ENCODE measurements at regions not wholly inside any gene's neighbourhood (a gene's known extent, or its start where the extent isn't known, plus 50 kb on each side); places are given as distances from the start of the nearest gene placed in this dataset.

GRCh38 chr15:35979608-35980007 lies 433.6 kb upstream of the DPH6 start:
- no peaks in the 10 kb centered on the region for H3K9me3 Mint-ChIP-seq
- DNase-seq (no peak), ATAC-seq (no peak)
- H3K27ac Mint-ChIP-seq: no peak overlapping the region
- H3K27me3 Mint-ChIP-seq: no peaks in the 10 kb centered on the region
- no peaks in the 10 kb centered on the region for H3K4me1 Mint-ChIP-seq
- H3K4me3 Mint-ChIP-seq: no peak overlapping the region
- H3K36me3 Mint-ChIP-seq (ENCODE audit: low read depth): no peaks in the 10 kb centered on the region

DNA sequence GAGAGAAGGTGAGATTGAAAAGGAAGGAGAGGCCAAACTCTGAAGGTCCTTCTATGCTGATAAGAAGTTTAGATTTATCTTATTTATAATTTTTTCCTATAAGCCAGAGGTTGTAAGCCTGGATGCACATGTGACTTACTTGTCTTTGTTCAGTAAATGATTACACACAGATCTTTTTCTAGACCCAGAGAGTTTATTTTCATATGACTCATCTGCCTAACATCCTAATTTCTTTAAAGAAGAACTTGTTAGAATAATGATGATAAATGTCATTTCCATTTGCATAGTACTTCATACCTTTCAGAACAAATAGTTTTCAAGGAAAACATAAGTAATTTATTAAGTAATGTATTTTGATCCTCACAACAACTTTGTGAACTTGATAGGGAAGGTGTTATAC lies 434.8 kb upstream of the DPH6 start:
- ATAC-seq (no peak), DNase-seq (no peak)
- Mint-ChIP-seq H3K27me3 (no peaks in the 10 kb centered on the region), H3K9me3 (no peaks in the 10 kb centered on the region), H3K4me3 (no peak overlapping the region), H3K4me1 (no peaks in the 10 kb centered on the region), H3K36me3 (ENCODE audit: low read depth) (no peaks in the 10 kb centered on the region), H3K27ac (no peak overlapping the region)

DNA sequence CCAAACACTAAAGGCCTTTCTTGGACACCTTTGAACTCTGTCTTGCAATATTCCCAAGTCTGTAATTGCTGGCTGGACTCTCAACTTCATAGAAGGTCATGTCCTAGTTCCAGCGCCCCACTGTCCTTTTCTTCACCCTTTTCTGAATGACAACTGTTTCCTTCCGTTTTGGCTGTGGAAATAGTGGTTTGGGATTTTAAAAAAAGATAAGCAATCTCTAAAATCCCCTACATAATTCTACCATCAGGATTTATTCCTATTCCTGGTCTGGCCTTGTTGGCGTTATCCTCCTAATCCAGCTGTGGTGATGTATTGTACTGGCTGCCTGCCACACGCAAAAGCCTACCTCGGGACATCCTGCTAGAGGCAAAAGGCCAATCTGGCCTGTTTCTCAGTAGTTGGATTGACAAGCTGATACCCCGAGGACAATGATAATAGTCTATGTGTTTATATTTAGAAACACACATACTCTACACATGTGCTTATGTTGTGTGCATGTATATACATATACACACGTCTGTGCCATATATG lies 440.3 kb upstream of the DPH6 start:
- no peaks in the 10 kb centered on the region for H3K27me3 Mint-ChIP-seq
- no peaks in the 10 kb centered on the region for H3K4me1 Mint-ChIP-seq
- H3K36me3 Mint-ChIP-seq (ENCODE audit: low read depth): no peaks in the 10 kb centered on the region
- peaks cover 4% of the 10 kb centered on the region for H3K9me3 Mint-ChIP-seq
- DNase-seq (no peak), ATAC-seq (no peak)
- no peak overlapping the region for H3K27ac Mint-ChIP-seq
- H3K4me3 Mint-ChIP-seq: no peak overlapping the region

DNA sequence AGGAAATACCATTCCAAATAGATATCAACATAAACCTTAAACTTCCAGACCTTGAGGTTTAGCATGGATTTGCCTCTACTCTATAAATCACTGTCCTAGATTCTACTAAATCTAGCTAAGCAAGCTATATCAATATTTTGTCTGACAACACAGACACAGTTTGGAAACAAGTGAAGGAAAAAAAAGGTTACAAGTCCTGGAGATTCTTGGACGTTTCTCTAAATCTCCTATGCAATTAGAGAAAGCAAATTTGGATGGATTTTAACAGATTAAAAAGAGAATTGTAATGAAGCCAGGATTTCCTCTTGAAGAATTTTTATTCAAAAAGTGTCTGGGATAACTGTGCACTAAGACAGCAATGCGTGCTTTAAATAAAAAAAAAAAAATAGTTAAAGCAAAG lies 441.1 kb upstream of the DPH6 start:
- no peak for ATAC-seq
- no peak overlapping the region for H3K4me3 Mint-ChIP-seq
- H3K36me3 Mint-ChIP-seq (ENCODE audit: low read depth): no peaks in the 10 kb centered on the region
- no peaks in the 10 kb centered on the region for H3K4me1 Mint-ChIP-seq
- DNase-seq: no peak
- H3K27me3 Mint-ChIP-seq: no peaks in the 10 kb centered on the region
- no peak overlapping the region for H3K27ac Mint-ChIP-seq
- H3K9me3 Mint-ChIP-seq: peaks cover 4% of the 10 kb centered on the region

GRCh38 chr15:35991386-35991785 lies 445.4 kb upstream of the DPH6 start:
- Mint-ChIP-seq H3K27ac (no peak overlapping the region), H3K27me3 (no peaks in the 10 kb centered on the region), H3K36me3 (ENCODE audit: low read depth) (no peaks in the 10 kb centered on the region), H3K9me3 (peaks cover 10% of the 10 kb centered on the region), H3K4me3 (no peak overlapping the region), H3K4me1 (no peaks in the 10 kb centered on the region)
- ATAC-seq: no peak
- no peak for DNase-seq

- DNase-seq (no peak), ATAC-seq (no peak)
- H3K27me3 Mint-ChIP-seq: no peaks in the 10 kb centered on the region
- H3K4me1 Mint-ChIP-seq: no peaks in the 10 kb centered on the region
- peaks cover 10% of the 10 kb centered on the region for H3K9me3 Mint-ChIP-seq
- no peak overlapping the region for H3K4me3 Mint-ChIP-seq
- H3K27ac Mint-ChIP-seq: no peak overlapping the region
- H3K36me3 Mint-ChIP-seq (ENCODE audit: low read depth): no peaks in the 10 kb centered on the region
Observed at GRCh38 chr15:35992791-35993190, 446.8 kb upstream of the DPH6 start.

GRCh38 chr15:35993196-35993595 lies 447.2 kb upstream of the DPH6 start:
- Mint-ChIP-seq H3K4me1 (no peaks in the 10 kb centered on the region), H3K4me3 (no peak overlapping the region), H3K27ac (no peak overlapping the region), H3K9me3 (peaks cover 10% of the 10 kb centered on the region), H3K36me3 (ENCODE audit: low read depth) (no peaks in the 10 kb centered on the region), H3K27me3 (no peaks in the 10 kb centered on the region)
- ATAC-seq (no peak), DNase-seq (no peak)

GRCh38 chr15:35994876-35995275 lies 448.9 kb upstream of the DPH6 start:
- Mint-ChIP-seq H3K4me1 (no peaks in the 10 kb centered on the region), H3K36me3 (ENCODE audit: low read depth) (no peaks in the 10 kb centered on the region), H3K27me3 (no peaks in the 10 kb centered on the region), H3K4me3 (no peak overlapping the region), H3K9me3 (peaks cover 10% of the 10 kb centered on the region), H3K27ac (no peak overlapping the region)
- no peak for ATAC-seq
- no peak for DNase-seq

DNA sequence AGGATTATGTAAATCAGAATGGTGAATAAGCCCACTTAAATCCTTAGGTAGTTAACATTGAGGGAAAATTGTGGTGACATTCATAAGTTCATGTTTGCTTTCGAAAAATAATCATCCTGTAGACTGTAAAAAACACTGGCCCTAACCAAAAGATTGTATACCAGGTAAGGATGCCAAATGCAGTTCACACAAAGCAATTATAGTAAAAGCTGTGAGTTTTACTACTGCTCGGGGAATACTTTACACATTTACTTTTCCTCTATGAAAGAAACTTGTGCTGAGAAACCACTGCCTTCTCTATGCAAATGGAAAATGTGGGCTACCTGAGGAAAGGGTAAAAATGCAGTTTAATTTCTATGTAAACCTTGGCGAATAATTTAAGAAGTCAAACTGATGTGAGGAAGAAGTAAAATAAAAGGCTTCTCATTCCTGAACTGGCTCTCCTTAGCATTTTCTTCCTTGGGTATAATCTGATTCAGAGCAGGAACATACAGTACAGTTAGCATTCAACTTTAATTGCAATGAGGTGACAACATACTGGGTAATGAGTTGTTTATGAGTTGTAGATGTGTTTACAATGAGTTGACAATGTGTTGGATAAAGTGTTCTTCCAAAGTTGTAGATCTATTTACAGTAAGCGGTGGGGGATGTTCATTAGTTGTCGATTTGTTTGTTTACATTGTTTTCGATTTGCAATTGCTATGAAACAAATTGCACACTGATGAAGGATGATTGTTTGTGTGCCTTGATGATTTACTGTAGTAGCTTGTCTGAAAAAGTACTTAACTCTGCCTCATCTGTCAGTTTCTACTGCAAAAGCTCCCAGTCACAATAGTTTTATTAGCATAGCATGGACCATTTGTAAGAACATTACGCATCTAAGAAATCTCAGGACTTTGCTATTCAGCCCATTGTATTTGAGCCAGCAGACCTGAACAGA lies 453.0 kb upstream of the DPH6 start:
- no peak overlapping the region for H3K27ac Mint-ChIP-seq
- ATAC-seq (no peak), DNase-seq (no peak)
- peaks cover 6% of the 10 kb centered on the region for H3K9me3 Mint-ChIP-seq
- H3K4me3 Mint-ChIP-seq: no peak overlapping the region
- H3K27me3 Mint-ChIP-seq: peaks cover 2% of the 10 kb centered on the region
- no peaks in the 10 kb centered on the region for H3K4me1 Mint-ChIP-seq
- no peaks in the 10 kb centered on the region for H3K36me3 Mint-ChIP-seq (ENCODE audit: low read depth)

DNA sequence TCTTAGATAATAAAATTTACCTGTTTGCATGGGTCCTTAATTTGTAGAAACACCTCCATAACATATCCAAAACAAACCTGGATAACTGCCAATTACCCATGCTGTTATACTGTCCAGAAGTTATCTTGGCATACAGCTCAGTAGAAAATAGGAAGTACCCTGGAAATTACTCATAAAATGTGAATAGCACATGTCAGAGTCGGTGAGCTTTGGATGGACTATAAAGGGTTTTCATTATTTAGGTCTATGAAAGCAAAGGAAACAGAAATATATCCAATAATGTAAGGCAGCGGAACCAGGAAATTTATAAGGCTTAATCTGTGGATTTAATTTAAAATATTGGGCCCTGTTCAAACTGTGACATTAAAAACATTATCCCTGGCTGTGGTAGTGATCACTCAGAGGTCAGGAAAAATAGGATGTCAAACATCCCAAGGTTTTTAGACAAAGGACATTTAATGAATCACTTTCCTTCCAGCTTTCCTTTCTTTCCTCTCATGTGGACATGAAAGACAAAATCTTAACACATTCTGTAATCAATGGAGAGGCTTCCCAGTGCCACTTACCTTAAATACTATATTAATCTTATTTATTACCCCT lies 459.0 kb upstream of the DPH6 start:
- Mint-ChIP-seq H3K27me3 (peaks cover 2% of the 10 kb centered on the region), H3K9me3 (no peaks in the 10 kb centered on the region), H3K36me3 (ENCODE audit: low read depth) (no peaks in the 10 kb centered on the region), H3K4me1 (no peaks in the 10 kb centered on the region), H3K27ac (no peak overlapping the region), H3K4me3 (no peak overlapping the region)
- DNase-seq (no peak), ATAC-seq (no peak)

GRCh38 chr15:36005542-36005941 lies 459.6 kb upstream of the DPH6 start:
- Mint-ChIP-seq H3K36me3 (ENCODE audit: low read depth) (no peaks in the 10 kb centered on the region), H3K27ac (no peak overlapping the region)

DNA sequence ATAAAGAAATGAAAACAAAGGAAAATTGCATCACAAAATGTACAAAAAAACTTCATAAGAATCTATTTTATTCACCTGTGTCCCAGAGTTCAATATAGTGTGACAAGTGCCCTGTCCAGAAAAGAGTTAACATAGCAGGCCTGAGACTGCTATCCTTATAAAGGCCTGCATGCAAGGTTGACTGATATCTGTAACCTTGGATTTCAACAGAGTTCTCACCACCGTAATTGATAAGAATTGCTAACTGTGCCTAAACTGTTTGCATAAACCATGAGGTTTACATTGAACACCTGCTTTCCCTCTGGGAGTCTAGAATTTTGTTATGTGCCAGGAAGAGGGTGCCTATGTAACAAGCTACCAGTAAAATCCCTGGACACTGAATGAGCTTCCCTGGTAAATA lies 461.7 kb upstream of the DPH6 start:
- ATAC-seq: no peak
- Mint-ChIP-seq H3K36me3 (ENCODE audit: low read depth) (no peaks in the 10 kb centered on the region), H3K27ac (no peak overlapping the region), H3K4me3 (no peak overlapping the region), H3K27me3 (no peaks in the 10 kb centered on the region), H3K4me1 (no peaks in the 10 kb centered on the region), H3K9me3 (peaks cover 4% of the 10 kb centered on the region)
- DNase-seq: no peak

More at GRCh38 chr15:36005542-36005941, 459.6 kb upstream of the DPH6 start:
- Mint-ChIP-seq H3K27me3 (peaks cover 2% of the 10 kb centered on the region), H3K4me1 (no peaks in the 10 kb centered on the region), H3K9me3 (no peaks in the 10 kb centered on the region), H3K4me3 (no peak overlapping the region)
- no peak for DNase-seq
- no peak for ATAC-seq

- no peaks in the 10 kb centered on the region for H3K4me1 Mint-ChIP-seq
- ATAC-seq (no peak), DNase-seq (no peak)
- H3K36me3 Mint-ChIP-seq (ENCODE audit: low read depth): no peaks in the 10 kb centered on the region
- no peak overlapping the region for H3K27ac Mint-ChIP-seq
- H3K27me3 Mint-ChIP-seq: no peaks in the 10 kb centered on the region
- H3K9me3 Mint-ChIP-seq: peaks cover 4% of the 10 kb centered on the region
- H3K4me3 Mint-ChIP-seq: no peak overlapping the region
Observed at GRCh38 chr15:36008719-36009118, 462.8 kb upstream of the DPH6 start.

- no peaks in the 10 kb centered on the region for H3K36me3 Mint-ChIP-seq (ENCODE audit: low read depth)
- H3K9me3 Mint-ChIP-seq: no peaks in the 10 kb centered on the region
- H3K27me3 Mint-ChIP-seq: no peaks in the 10 kb centered on the region
- no peak overlapping the region for H3K4me3 Mint-ChIP-seq
- no peaks in the 10 kb centered on the region for H3K4me1 Mint-ChIP-seq
- H3K27ac Mint-ChIP-seq: no peak overlapping the region
- DNase-seq (no peak), ATAC-seq (no peak)
Observed at GRCh38 chr15:36024031-36024688, 478.2 kb upstream of the DPH6 start.

Data from activated naive CD8-positive, alpha-beta T cell treated with anti-CD3 and anti-CD28 coated beads, Interleukin-2, amount 50 U/mL, for 24 hours (primary cell).